GM10266 (cell line): ENCODE measurements at regions not wholly inside any gene's neighbourhood (a gene's known extent, or its start where the extent isn't known, plus 50 kb on each side); places are given as distances from the start of the nearest gene placed in this dataset.

Experiments
- DNase-seq: peaks from one replicate; pipeline ENCODE4 v3.0.0; 2012; ENCODE audit errors: extremely low spot score
- TF ChIP-seq, protein P1 (sequence below): IDR thresholded peaks from 2 replicates; pipeline ENCODE4 v1.5.1; 2012; ENCODE audit warnings: mild to moderate bottlenecking, low read depth; ENCODE audit not compliant: control insufficient read depth, insufficient read depth; ENCODE audit errors: missing control alignments

DNA sequence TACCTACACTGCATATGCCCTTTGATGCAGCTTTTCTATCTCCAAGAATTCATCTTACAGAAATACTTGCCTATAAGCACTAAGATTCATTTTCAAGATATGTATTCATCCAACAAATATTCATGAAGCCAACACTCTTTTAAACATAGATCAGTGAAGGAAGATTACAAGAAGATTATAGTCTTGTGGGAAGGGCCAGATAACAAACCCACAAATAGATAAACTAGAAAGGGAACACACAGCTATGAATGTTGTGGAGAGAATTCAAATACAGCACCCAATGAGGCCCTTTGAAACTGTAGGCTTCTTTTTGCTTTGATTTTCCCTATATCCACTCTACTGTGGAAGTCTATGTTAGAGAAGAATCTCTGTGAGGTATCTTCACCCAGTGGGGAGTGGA is 186.7 kb upstream of the RBMS1 start:
- no peak for DNase-seq
- TF ChIP-seq, protein P1, sequence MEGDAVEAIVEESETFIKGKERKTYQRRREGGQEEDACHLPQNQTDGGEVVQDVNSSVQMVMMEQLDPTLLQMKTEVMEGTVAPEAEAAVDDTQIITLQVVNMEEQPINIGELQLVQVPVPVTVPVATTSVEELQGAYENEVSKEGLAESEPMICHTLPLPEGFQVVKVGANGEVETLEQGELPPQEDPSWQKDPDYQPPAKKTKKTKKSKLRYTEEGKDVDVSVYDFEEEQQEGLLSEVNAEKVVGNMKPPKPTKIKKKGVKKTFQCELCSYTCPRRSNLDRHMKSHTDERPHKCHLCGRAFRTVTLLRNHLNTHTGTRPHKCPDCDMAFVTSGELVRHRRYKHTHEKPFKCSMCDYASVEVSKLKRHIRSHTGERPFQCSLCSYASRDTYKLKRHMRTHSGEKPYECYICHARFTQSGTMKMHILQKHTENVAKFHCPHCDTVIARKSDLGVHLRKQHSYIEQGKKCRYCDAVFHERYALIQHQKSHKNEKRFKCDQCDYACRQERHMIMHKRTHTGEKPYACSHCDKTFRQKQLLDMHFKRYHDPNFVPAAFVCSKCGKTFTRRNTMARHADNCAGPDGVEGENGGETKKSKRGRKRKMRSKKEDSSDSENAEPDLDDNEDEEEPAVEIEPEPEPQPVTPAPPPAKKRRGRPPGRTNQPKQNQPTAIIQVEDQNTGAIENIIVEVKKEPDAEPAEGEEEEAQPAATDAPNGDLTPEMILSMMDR = no peak

GRCh38 chr2:160680974-160681373 is 187.4 kb upstream of the RBMS1 start:
- TF ChIP-seq, protein P1 = no peak

GRCh38 chr2:160683206-160683605 is 189.6 kb upstream of the RBMS1 start:
- no peak for DNase-seq
- TF ChIP-seq, protein P1 = no peak

More at GRCh38 chr2:160680974-160681373, 187.4 kb upstream of the RBMS1 start:
- no peak for DNase-seq

DNA sequence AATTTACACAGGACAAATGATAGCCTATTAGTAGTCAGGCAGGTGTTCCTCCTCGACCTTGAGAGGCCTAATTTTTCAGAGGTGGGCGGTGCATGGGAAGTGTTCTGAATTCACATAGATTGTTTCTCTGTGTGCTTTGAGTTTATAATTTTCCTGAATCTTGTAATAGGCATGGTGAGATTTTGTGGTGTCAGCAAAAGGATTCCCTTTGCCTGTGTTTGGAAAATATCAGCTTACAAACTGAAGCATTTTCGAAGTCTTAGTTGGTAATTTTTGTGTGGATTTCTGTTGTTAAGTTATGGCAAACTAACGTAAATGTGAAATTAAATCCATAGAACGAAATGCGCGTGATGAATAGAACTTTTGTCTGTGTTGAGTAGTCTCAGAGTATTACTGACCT is 194.0 kb upstream of the RBMS1 start:
- DNase-seq = no peak
- TF ChIP-seq, protein P1 = no peak

- TF ChIP-seq, protein P1 = no peak
- DNase-seq = no peak
These were observed 195.8 kb upstream of the RBMS1 start for GRCh38 chr2:160689441-160689840.

- TF ChIP-seq, protein P1 = no peak
- no peak for DNase-seq
These were observed 200.6 kb upstream of the RBMS1 start for GRCh38 chr2:160694221-160694620.

GRCh38 chr2:160694631-160695030 is 201.0 kb upstream of the RBMS1 start:
- TF ChIP-seq, protein P1 = no peak
- DNase-seq = no peak
